ENCODE measurements at regions not wholly inside any gene's neighbourhood (a gene's known extent, or its start where the extent isn't known, plus 50 kb on each side); places are given as distances from the start of the nearest gene placed in this dataset.
"Not testable (repeated sequence)": the region's sequence is repeated elsewhere in the genome, so short reads cannot be mapped to it uniquely, and the experiment has no call there.

DNA sequence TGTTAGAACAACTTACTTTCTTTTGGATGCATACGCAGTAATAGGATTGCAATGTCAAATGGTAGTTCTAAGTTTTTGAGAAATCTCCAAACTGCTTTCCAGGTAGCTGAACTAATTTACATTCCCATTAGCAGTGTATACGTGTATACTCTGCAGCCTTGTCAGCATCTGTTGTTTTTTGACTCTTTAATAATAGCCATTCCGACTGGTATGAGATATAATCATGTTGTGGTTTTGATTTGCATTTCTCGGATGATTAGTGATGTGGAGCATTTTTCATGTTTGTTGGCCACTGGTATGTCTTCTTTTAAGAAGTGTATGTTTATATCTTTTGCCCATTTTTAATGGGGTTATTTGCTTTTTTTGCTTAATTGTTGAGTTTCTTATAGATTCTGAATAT, 76.9 kb upstream of the HNRNPA1L2 start:
- not testable (repeated sequence) for DNase-seq (ENCODE audit: low read depth)

GRCh38 chr13:52569904-52570602, 72.2 kb upstream of the HNRNPA1L2 start:
- peak; percentile 75 for DNase-seq (ENCODE audit: low read depth)

DNA sequence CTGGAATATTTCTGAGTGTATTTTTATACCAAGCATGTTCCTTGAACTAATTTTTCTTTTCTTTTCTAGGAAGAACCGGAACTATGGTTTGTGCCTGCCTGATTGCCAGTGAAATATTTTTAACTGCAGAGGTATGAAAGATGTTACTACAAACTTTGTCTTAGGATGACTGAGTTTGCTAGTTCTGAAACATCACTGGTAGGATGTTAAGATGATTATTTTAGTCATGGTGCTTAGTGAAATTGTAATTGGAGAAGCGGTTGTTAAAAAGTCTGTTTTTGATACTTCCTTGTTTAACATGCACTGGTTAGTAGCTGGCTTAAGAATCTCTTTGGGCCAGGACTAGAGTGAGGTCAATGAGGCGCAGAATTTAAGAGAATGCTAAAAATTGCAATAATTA, 71.1 kb upstream of the HNRNPA1L2 start:
- DNase-seq (ENCODE audit: low read depth): not testable (repeated sequence)

GRCh38 chr13:52582962-52583361, 59.3 kb upstream of the HNRNPA1L2 start:
- not testable (repeated sequence) for DNase-seq (ENCODE audit: low read depth)
